ENCODE measurements at regions not wholly inside any gene's neighbourhood (a gene's known extent, or its start where the extent isn't known, plus 50 kb on each side); places are given as distances from the start of the nearest gene placed in this dataset.
"Not testable (repeated sequence)": the region's sequence is repeated elsewhere in the genome, so short reads cannot be mapped to it uniquely, and the experiment has no call there.

GRCh38 chr13:76829572-76830327, 56.5 kb downstream of the KCTD12 start:
- DNase-seq = no peak

GRCh38 chr13:76828316-76828741, 57.9 kb downstream of the KCTD12 start:
- DNase-seq = no peak

- DNase-seq = no peak
Measured at GRCh38 chr13:76826527-76826926, 59.7 kb downstream of the KCTD12 start.

GRCh38 chr13:76825430-76825829, 60.8 kb downstream of the KCTD12 start:
- DNase-seq = peak; percentile 74

GRCh38 chr13:76823969-76824368, 62.2 kb downstream of the KCTD12 start:
- no peak for DNase-seq

GRCh38 chr13:76822698-76823267, 63.4 kb downstream of the KCTD12 start:
- no peak for DNase-seq

GRCh38 chr13:76821222-76821621, 65.0 kb downstream of the KCTD12 start:
- not testable (repeated sequence) for DNase-seq

- DNase-seq = peak; percentile 92
Measured at GRCh38 chr13:76820759-76821158, 65.4 kb downstream of the KCTD12 start.

GRCh38 chr13:76816394-76816793, 69.8 kb downstream of the KCTD12 start:
- DNase-seq = no peak

- no peak for DNase-seq
Measured at GRCh38 chr13:76815344-76815743, 70.9 kb downstream of the KCTD12 start.

GRCh38 chr13:76813891-76814290, 72.3 kb downstream of the KCTD12 start:
- DNase-seq = no peak

- DNase-seq = peak; percentile 95
Measured at GRCh38 chr13:76813000-76813691, 73.1 kb downstream of the KCTD12 start.

GRCh38 chr13:76812206-76812897, 73.9 kb downstream of the KCTD12 start:
- peak; percentile 98 for DNase-seq

- DNase-seq = peak; percentile 66
Measured at GRCh38 chr13:76809389-76809788, 76.8 kb downstream of the KCTD12 start.

- peak; percentile 84 for DNase-seq
Measured at GRCh38 chr13:76808927-76809326, 77.3 kb downstream of the KCTD12 start.

GRCh38 chr13:76804801-76805200, 81.4 kb downstream of the KCTD12 start:
- no peak for DNase-seq

GRCh38 chr13:76803831-76804230, 82.4 kb downstream of the KCTD12 start:
- DNase-seq = no peak

GRCh38 chr13:76800943-76801342, 85.3 kb downstream of the KCTD12 start:
- no peak for DNase-seq

GRCh38 chr13:76799696-76800095, 86.5 kb downstream of the KCTD12 start:
- DNase-seq = peak; percentile 73

GRCh38 chr13:76798037-76798436, 88.2 kb downstream of the KCTD12 start:
- DNase-seq = no peak

- no peak for DNase-seq
Measured at GRCh38 chr13:76797361-76797760, 88.8 kb downstream of the KCTD12 start.

GRCh38 chr13:76796851-76797250, 89.4 kb downstream of the KCTD12 start:
- no peak for DNase-seq
